NCI-H1417 (cell line): ENCODE measurements at regions not wholly inside any gene's neighbourhood (a gene's known extent, or its start where the extent isn't known, plus 50 kb on each side); places are given as distances from the start of the nearest gene placed in this dataset.

Experiments
- DNase-seq, 3 experiments: peaks; one replicate each; lab custom pipeline; 2025; lab: John Stamatoyannopoulos, UW

- peak in 2 of 3 experiments; percentile 4 to 15 for DNase-seq
Observed at GRCh38 chr10:129396021-129396722, 70.9 kb upstream of the MGMT start.

DNA sequence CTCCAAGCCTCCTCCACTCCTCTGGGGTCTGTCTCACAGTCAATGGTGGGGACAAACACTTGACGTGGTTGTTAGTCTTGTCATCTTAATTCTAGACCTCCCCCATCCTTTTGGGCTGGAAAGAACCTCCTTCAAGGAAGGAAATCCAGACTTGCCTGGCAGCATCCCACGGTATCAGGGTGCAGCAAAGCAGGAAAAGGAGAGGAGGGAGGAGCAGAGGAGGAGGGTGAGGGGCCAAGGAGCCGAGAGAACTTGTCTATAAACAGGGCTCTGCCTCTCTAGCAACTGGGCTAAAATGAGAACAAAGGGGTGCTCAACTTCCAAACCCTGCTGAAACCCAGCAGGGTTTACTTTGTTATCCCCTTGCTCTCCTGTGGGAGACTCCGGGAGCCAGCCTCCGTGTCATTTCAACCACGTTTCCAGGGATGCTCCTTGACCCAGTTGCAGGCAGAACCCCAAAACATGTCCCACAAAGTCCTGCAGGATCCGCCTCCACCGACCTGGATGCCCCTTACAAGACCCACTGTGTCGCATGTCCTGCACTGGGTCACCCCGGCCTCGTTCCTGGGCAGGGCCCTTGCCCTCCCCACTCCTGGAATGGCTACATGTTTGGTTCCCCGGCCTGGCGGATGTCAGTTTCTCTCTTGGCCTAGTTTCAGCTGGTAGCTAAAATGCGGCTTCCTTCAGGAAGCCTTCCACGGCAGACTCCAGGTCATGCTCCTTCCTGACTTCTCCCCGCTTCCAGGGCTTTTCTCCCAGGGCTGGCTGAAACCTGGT is 69.7 kb upstream of the MGMT start:
- no peak for DNase-seq

GRCh38 chr10:129398711-129399141 is 68.3 kb upstream of the MGMT start:
- no peak for DNase-seq

GRCh38 chr10:129400426-129400825 is 66.6 kb upstream of the MGMT start:
- DNase-seq: no peak

DNA sequence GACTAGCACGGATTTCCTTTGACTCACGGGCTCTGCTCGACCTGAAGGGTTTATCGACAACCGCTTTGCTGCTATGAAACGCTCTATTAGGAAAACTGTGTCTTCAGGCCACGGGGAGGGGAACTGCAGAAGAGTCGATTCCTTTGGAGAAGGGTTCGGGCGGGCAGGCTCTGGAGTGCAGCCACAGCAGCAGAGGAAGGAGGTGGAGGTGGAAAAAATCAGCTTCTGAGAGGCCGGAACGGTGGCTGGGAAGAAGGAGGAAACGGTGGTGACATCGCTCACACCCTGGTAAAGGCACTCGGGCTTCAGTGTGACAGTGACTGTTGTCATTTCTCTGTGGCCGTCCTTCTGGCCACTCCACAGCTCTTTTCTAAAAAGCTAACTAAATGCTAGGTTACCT is 64.6 kb upstream of the MGMT start:
- DNase-seq: no peak

GRCh38 chr10:129404091-129404490 is 63.0 kb upstream of the MGMT start:
- no peak for DNase-seq

GRCh38 chr10:129405389-129405788 is 61.7 kb upstream of the MGMT start:
- no peak for DNase-seq

DNA sequence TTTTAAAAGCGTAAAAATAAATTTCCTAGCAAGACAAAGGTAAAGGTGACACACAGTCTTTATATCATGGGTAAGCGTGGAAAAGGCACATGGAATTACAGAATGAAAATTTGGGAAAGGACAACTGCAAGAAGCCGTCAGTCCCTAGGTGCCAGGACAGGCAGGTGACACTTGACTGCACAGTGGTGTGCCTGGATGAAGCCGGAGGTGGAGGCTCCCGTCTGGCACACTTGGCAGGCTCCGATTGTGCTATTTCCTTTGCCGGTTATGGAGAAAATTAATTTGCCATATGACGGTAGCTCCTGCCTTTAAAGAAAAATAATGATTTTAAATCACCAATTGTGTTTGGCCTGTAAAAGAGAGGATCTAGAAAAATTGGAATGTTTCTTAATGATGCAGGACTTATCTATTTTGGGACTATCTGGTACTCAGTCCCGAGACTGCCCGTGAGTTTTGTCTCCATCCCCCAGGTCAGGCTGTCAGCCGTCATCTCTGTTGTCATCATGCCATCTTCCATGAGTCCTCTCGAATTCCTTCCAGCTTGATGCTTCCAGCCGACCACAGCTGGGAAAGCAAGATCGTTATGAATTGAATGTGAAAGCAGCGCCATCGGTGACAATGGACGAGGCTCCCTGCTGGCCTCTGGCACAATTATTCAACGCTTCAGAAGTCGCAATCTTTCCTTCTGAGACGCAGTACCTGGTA is 56.2 kb upstream of the MGMT start:
- DNase-seq: no peak

DNA sequence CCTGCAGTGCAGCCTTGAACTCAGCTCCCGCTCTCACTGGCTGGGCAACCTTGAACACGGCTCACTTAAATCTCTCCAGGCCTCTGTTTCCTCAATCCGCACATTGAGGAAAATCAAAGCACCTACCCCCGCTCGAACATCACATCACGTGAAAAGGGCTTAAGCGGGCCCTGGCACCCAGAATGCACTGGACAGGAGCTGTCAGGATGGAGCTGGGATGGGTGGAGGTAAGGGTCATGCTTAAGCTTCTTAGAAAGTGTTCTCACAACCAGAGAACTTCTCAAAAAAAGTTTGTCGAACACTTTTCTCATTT is 55.7 kb upstream of the MGMT start:
- DNase-seq: no peak

DNA sequence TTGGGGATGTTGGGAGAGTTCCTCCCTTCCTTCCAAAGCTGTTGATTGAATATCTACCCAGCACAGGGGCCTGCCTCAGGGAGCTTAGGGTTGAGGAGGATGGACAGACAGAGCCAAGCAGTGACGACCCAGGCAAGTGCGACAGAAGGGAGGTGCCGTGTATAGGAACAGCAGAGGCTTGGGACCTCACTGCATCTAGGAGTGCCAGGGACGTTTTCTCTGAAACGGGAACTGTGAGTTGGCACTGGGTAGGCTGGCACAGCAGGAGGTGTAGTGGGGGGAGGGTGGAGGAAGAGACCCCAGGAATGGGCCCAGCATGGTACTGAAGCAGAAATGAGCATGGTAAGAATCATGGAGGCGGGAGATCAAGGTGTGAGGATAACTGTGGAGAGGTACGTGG is 55.3 kb upstream of the MGMT start:
- no peak for DNase-seq

DNA sequence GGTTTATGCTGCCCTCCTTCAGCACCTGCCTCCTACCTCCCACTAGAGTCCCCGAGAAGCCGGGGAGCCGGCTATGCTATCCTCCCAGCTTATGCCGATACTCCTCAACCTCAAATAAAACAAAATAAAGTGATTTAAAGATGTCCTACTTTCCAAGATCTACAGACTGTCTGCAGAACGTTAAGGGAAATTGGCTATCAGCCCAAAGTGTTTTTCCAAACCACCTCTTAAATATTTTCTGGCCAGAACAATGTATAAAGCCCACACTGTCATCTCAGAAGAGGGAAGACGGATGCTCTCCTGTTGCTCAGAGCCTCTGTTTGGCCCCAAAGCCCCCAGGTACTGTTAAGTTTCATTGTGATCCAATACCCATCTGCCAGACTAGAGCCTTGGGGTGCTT is 54.0 kb upstream of the MGMT start:
- no peak for DNase-seq

DNA sequence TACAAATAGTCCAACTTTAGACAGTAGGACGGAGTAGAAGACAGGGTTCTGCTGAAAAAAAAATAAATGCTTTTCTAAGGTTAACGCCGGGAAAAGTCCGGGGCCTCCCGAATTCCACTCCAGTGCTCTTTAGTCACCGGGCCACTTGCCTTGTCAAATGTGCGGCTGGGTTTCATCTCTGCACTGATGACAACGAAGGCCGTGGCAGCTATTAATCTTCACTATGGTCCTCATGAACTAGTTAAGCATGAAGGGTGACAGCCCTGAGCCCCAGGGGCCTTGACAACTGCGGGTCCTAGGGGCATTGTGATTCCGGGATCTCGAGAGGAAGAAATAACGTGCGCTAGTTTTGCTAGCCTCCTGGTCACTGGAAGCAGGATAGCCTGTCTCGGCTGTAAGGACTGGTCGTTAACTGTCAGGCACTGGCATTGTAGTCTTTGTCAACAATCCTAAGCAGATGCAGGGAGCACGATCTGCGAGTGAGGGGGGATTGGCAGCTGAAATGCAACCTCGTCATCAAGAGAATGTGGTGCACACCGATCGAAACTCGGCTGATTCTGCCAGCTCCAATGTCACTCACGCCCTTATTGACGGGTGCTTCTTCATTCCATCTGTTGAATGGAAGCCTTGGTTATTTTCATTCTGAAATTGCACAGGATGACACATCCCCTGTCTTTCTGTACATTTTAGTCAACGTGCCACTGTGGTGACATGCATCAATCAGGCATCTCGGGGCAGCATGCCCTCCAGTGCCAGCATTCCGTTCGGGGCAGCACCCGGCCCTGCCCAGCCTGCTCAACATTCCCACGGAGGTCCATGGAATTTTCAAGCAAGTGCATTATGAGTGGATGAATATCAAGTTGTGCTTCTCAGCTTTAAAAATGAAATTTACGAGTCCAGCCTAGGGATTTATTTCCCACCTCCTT is 51.6 kb upstream of the MGMT start:
- DNase-seq: no peak

DNA sequence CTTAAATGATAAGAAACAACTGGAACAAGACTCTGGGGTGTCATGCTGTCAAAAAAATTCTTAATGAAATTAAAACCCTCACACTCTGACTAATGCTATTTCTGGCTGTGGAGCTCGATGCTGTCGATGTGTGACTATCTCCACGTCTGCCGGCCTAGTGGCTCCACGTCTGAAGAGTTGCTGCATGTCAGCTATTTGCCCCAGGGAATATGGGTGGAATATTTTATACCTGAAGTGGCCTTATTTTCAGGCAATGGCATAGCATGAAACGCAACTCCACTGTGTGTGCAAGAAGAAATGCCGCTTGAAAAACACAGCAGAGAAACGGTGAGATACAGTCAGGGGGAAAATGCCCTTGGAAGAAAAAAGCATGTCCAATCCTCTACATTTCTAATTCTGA is 50.9 kb upstream of the MGMT start:
- no peak for DNase-seq

DNA sequence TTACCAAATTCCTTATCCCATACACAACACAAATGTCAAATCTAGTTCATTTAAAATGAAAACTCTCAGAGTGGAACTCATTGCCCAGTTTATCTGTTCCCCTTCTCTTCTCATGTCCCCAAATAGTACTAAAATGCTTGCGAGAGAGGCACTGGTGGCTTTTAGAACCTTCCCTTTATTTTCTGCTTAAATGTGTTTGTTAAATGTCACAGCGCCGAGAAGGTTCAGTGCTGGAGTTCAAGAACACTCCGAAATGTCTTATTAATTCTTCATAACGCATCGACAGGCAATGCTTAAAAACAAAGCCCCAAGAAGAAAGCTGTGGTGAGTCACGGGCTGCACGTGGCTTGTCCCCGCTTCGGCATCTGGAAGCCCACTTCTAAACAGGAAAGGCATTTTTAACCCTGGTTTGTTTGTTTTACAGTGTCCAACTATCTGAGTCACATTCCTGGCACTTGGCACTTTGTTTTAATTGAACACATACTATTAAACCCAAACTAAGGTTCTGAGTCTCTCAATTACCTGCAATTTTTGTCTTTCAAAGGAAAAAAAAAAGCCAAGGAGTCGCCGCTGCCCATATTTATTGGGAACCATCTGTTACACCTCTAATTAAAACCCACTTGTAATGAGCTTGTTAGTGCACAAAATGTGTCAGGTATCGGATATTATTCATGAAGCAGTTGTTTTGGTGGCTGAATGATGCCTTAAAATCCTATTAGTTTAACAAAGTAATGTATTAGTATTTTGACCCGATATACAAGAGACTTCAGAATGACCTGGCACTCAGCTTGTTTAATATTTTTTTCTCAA is 49.9 kb upstream of the MGMT start:
- peak in 1 of 3 experiments; percentile 10 for DNase-seq
